GM12873 (cell line): ENCODE measurements at regions not wholly inside any gene's neighbourhood (a gene's known extent, or its start where the extent isn't known, plus 50 kb on each side); places are given as distances from the start of the nearest gene placed in this dataset.

Experiments used
- CTCF ChIP-seq: IDR thresholded peaks from 2 replicates; pipeline ENCODE4 v1.5.1; 2012; ENCODE audit warnings: low read depth, mild to moderate bottlenecking, moderate library complexity, low read length, control low read depth; ENCODE audit not compliant: insufficient read depth; ENCODE audit errors: missing control alignments

DNA sequence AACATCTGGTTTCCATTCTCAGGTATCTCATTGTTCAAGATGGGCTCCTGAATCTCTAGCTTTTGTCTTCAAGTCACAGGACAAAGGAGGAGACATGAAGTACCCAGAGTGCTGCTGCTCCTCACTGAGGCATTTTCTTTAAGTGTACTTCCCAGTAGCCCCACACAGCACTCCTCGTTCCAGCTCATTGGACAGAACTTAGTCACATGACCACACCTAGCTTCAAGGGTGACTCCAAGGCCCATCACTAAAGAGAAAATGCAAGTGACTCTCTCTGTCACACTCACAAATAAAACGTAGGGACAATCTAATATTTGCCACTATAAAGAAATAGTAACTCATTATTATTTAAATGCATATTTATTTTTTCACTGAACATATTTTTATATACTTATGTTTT is 58.3 kb upstream of the NEUROD6 start:
- TF ChIP-seq CTCF, result no peak

GRCh38 chr7:31407178-31407676 is 66.7 kb upstream of the NEUROD6 start:
- TF ChIP-seq CTCF, result no peak

- TF ChIP-seq CTCF, result no peak
Measured at GRCh38 chr7:31408140-31408729, 67.7 kb upstream of the NEUROD6 start.

DNA sequence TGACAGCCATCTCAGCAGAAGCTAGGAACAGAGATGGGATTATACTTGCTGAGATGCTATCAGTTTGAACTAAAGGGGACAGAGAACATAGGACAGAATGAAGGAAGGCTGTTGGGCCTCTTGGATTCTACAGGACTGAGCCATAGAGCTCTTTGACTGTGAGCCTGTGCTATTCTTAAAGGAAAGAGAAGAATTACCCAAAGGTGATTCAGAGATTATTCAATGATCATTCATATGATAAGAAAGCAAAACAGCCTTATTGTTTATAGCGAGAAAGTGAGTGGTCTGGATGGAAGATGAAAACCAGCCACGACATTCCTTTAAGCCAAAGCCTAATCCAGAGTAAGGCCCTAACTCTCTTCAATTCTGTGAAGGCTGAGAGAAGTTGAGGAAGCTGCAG is 69.7 kb upstream of the NEUROD6 start:
- no peak for TF ChIP-seq CTCF

GRCh38 chr7:31411416-31411815 is 70.9 kb upstream of the NEUROD6 start:
- TF ChIP-seq CTCF, result no peak

DNA sequence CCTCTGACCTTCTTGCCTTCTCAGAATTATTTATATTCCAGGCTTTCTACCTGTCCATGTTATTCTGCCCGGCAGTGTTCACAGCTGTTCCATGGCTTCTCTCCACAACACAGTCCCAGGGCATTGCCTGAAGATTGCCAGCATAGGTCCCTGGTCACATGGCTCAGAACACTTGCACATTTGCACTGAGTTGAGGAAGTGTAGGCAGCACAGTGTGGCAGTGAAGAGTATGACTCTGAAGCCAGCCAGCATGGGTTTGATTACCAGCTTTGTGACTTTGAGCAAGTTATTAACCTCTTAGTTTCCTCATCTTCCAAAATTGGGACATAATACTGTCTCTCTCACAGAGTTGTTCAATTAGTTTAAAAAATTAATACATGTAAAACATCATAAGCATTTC is 73.2 kb upstream of the NEUROD6 start:
- no peak for TF ChIP-seq CTCF

DNA sequence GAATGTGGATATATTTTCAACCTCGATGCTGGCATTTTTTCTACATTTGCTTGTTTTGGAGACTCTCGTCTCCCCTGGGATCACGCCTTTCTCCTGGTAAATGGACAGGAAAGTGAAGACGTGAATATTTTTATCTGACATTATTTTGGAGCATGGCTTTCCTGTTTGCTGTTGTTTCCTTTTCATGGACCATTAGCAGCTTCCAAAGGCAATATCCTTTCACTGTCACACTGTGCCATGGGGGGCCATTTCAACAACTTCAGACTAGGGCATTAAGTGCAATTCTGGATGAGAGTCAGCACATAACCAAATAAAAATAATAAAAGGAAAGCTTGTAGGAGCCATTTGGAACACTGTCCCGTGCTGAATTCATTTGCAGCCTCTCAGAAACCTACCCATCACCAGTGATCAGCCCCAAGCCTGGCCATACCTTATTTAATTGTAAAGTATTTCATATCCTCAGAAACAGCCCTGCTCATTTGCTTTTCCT is 75.9 kb upstream of the NEUROD6 start:
- no peak for TF ChIP-seq CTCF
